Parathyroid adenoma (tissue), 2 donors: ENCODE measurements at regions not wholly inside any gene's neighbourhood (a gene's known extent, or its start where the extent isn't known, plus 50 kb on each side); places are given as distances from the start of the nearest gene placed in this dataset.

Source experiments
- H2AFZ ChIP-seq: fragments of 300-600 bp; sonication (generic); one replicate; pipeline ENCODE4 v1.7.0; 2017; ENCODE audit warnings: antibody characterized with exemption, mild to moderate bottlenecking
- H3K27ac ChIP-seq: fragments of 300-600 bp; sonication (generic); one replicate; pipeline ENCODE4 v1.7.0; 2017
- H3K27me3 ChIP-seq: fragments of 300-600 bp; sonication (generic); one replicate; pipeline ENCODE4 v1.7.0; 2017; ENCODE audit warnings: low read length; ENCODE audit not compliant: control insufficient read depth, insufficient read depth
- H3K36me3 ChIP-seq: fragments of 300-600 bp; sonication (generic); one replicate; pipeline ENCODE4 v1.7.0; 2017; ENCODE audit warnings: low read length; ENCODE audit not compliant: control insufficient read depth, insufficient read depth
- H3K4me1 ChIP-seq: fragments of 300-600 bp; sonication (generic); one replicate; pipeline ENCODE4 v1.7.0; 2017; ENCODE audit warnings: control low read depth
- H3K4me2 ChIP-seq: fragments of 300-600 bp; sonication (generic); one replicate; pipeline ENCODE4 v1.7.0; 2017; ENCODE audit warnings: low read length
- H3K4me3 ChIP-seq: fragments of 300-600 bp; sonication (generic); one replicate; pipeline ENCODE4 v1.7.0; 2017; ENCODE audit warnings: low read depth, low read length
- H3K79me2 ChIP-seq: fragments of 300-600 bp; sonication (generic); one replicate; pipeline ENCODE4 v1.7.0; 2017; ENCODE audit warnings: control low read depth
- H3K9ac ChIP-seq: fragments of 300-600 bp; sonication (generic); one replicate; pipeline ENCODE4 v1.7.0; 2017; ENCODE audit warnings: mild to moderate bottlenecking
- H3K9me3 ChIP-seq: fragments of 300-600 bp; sonication (generic); one replicate; pipeline ENCODE4 v1.7.0; 2017; ENCODE audit warnings: low read length; ENCODE audit not compliant: control insufficient read depth
- TF ChIP-seq, protein P1 (sequence below): fragments of 300-600 bp; sonication (generic); IDR thresholded peaks from one replicate; pipeline ENCODE4 v1.7.0; 2017; ENCODE audit warnings: antibody characterized with exemption, mild to moderate bottlenecking
- donor health status: primary hyperparathyroidism.

- Histone ChIP-seq H3K36me3 (no peaks in the 10 kb centered on the region), H3K9ac (no peak overlapping the region), H3K4me2 (no peak overlapping the region)
Observed at GRCh38 chr5:85476617-85477016, 1091.9 kb upstream of the EDIL3 start.

GRCh38 chr5:85479849-85480248, 1095.2 kb upstream of the EDIL3 start:
- TF ChIP-seq, protein P1, sequence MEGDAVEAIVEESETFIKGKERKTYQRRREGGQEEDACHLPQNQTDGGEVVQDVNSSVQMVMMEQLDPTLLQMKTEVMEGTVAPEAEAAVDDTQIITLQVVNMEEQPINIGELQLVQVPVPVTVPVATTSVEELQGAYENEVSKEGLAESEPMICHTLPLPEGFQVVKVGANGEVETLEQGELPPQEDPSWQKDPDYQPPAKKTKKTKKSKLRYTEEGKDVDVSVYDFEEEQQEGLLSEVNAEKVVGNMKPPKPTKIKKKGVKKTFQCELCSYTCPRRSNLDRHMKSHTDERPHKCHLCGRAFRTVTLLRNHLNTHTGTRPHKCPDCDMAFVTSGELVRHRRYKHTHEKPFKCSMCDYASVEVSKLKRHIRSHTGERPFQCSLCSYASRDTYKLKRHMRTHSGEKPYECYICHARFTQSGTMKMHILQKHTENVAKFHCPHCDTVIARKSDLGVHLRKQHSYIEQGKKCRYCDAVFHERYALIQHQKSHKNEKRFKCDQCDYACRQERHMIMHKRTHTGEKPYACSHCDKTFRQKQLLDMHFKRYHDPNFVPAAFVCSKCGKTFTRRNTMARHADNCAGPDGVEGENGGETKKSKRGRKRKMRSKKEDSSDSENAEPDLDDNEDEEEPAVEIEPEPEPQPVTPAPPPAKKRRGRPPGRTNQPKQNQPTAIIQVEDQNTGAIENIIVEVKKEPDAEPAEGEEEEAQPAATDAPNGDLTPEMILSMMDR = no peak

More at GRCh38 chr5:85476617-85477016, 1091.9 kb upstream of the EDIL3 start:
- Histone ChIP-seq H3K79me2 (no peaks in the 10 kb centered on the region), H3K4me1 (no peaks in the 10 kb centered on the region), H3K9me3 (no peaks in the 10 kb centered on the region), H3K27me3 (no peaks in the 10 kb centered on the region), H3K27ac (no peak overlapping the region), H3K4me3 (no peak overlapping the region), H2AFZ (no peak overlapping the region)
- TF ChIP-seq, protein P1 = no peak

DNA sequence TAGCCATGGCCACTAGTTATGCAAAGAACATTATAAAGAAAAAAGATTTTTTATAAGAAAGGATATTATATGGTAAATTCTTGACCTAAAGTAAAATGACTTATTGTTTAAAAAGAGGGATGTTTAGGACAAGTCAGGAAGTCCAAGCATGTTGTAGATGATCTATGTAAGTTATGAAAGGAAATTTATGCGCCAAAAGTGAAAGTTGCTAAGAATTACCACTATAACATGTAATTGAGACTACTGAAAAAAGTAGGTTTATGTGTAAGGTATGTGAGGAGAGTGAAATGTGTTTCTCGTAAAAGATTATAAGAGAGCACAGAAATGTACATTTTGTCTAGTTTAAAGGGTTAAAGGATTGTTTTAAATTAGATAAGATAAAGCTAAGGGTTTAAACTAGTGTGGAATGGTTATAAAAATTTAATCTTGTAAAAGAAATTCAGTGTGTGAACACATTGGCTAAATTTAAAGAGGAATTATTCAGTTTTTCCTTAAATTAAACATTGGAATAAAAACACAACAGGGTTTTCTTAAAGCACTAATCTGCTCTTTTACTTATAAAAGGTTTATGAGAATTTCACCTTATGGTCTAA, 1100.4 kb upstream of the EDIL3 start:
- H3K4me1 ChIP-seq = no peaks in the 10 kb centered on the region
- H2AFZ ChIP-seq = no peak overlapping the region
- TF ChIP-seq, protein P1 = no peak
- H3K36me3 ChIP-seq = no peaks in the 10 kb centered on the region
- no peak overlapping the region for H3K4me2 ChIP-seq
- no peak overlapping the region for H3K27ac ChIP-seq
- no peaks in the 10 kb centered on the region for H3K9me3 ChIP-seq
- H3K79me2 ChIP-seq = no peaks in the 10 kb centered on the region
- H3K9ac ChIP-seq = no peak overlapping the region
- H3K27me3 ChIP-seq = no peaks in the 10 kb centered on the region
- H3K4me3 ChIP-seq = no peak overlapping the region

More at GRCh38 chr5:85479849-85480248, 1095.2 kb upstream of the EDIL3 start:
- Histone ChIP-seq H3K4me3 (no peak overlapping the region), H3K79me2 (no peaks in the 10 kb centered on the region), H3K4me2 (no peak overlapping the region), H3K36me3 (no peaks in the 10 kb centered on the region), H2AFZ (no peak overlapping the region), H3K27me3 (no peaks in the 10 kb centered on the region), H3K4me1 (no peaks in the 10 kb centered on the region), H3K9me3 (no peaks in the 10 kb centered on the region), H3K9ac (no peak overlapping the region), H3K27ac (no peak overlapping the region)

- no peak overlapping the region for H3K4me2 ChIP-seq
- no peak overlapping the region for H3K4me3 ChIP-seq
- H3K9ac ChIP-seq = no peak overlapping the region
- TF ChIP-seq, protein P1 = no peak
- no peaks in the 10 kb centered on the region for H3K4me1 ChIP-seq
- no peaks in the 10 kb centered on the region for H3K9me3 ChIP-seq
- no peaks in the 10 kb centered on the region for H3K36me3 ChIP-seq
- no peak overlapping the region for H3K27ac ChIP-seq
- H3K79me2 ChIP-seq = no peaks in the 10 kb centered on the region
- H2AFZ ChIP-seq = no peak overlapping the region
- H3K27me3 ChIP-seq = no peaks in the 10 kb centered on the region
Observed at GRCh38 chr5:85488295-85488694, 1103.6 kb upstream of the EDIL3 start.

DNA sequence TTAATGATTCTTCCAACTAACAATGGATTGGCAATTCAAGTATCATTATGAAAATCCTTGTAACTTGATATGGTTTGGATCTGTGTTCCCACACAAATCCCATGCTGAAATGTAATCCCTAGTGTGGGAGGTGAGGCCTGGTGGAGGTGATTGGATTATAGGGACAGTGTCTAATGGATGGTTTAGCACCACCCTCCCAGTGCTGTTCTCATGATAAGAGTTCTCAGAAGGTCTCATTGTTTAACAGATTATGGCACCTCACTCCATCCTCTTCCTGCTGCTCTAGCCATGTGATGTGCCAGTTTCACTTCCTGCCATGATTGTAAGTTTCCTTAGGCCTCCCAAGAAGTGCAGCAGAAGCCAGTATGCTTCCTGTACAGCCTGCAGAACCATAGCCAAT, 1116.2 kb upstream of the EDIL3 start:
- no peaks in the 10 kb centered on the region for H3K36me3 ChIP-seq
- TF ChIP-seq, protein P1 = no peak
- no peaks in the 10 kb centered on the region for H3K27me3 ChIP-seq
- H3K4me3 ChIP-seq = no peak overlapping the region
- no peak overlapping the region for H3K4me2 ChIP-seq
- H3K27ac ChIP-seq = no peak overlapping the region
- H3K9me3 ChIP-seq = no peaks in the 10 kb centered on the region
- no peaks in the 10 kb centered on the region for H3K4me1 ChIP-seq
- H3K9ac ChIP-seq = no peak overlapping the region
- H2AFZ ChIP-seq = no peak overlapping the region
- H3K79me2 ChIP-seq = no peaks in the 10 kb centered on the region
